COR-L47 (cell line): ENCODE measurements at regions not wholly inside any gene's neighbourhood (a gene's known extent, or its start where the extent isn't known, plus 50 kb on each side); places are given as distances from the start of the nearest gene placed in this dataset.
A peak's percentile ranks its signal among the peaks of the same experiment; 100 is the strongest.
"Not testable (repeated sequence)": the region's sequence is repeated elsewhere in the genome, so short reads cannot be mapped to it uniquely, and the experiment has no call there.

Experiments
- DNase-seq: peaks from one replicate; lab custom pipeline; 2025; lab: John Stamatoyannopoulos, UW

DNA sequence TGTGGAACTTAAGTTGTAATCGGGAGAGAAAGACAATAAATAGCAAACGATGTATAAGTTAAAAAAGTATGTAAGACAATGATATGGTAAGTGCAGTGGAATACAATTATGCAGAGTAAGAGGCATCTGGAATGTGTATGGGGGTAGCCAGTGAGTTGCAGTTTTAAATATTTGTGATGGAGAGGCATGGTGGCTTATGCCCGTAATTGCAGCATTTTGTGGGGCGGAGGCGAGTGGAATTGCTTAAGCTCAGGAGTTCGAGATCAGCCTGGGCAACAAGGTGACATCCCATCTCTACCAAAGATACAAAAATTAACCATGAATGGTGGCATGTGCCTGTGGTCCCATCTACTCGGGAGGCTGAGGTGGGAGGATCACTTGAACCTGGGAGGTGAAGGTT is 52.5 kb upstream of the WDFY3 start:
- no peak for DNase-seq

GRCh38 chr4:85019411-85019810 is 52.9 kb upstream of the WDFY3 start:
- DNase-seq, result no peak

GRCh38 chr4:85024671-85025070 is 58.2 kb upstream of the WDFY3 start:
- no peak for DNase-seq

DNA sequence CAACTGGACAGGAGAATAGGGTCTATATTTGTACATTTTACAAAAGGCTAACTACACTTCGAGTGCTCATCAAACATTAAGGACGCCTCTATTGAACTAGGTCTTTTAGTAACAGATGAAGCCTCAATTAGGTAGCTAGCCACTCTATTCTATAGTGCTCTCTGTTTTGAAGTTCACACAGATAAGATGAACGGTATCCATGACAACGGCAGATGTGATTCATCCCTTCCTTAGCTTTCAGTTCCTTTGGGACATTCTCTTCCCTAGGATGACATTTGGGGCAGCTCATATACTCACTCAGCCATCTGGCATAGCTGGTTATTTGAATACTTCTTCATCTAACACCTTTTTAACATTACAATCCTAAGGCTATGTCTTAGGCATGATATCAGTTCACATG is 62.4 kb upstream of the WDFY3 start:
- no peak for DNase-seq

- no peak for DNase-seq
Measured at GRCh38 chr4:85029453-85029852, 63.0 kb upstream of the WDFY3 start.

DNA sequence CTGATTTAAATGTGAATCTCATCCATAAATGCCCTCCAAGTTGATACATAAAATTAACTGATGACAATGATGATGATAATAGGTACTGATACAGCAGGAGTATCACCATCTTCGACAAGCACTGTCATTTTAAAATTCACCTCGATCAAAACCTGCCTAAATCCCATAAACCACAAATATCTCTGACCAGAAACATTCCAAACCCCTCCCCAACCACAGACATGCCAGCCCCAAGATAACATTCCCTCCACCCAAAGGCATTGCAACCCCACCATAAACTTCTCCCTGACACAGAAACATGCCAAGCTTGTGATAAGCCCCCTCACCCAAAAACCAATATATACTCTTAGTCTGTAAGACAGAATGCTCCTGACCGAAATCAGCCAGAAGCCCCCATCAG is 63.7 kb upstream of the WDFY3 start:
- DNase-seq, result no peak

DNA sequence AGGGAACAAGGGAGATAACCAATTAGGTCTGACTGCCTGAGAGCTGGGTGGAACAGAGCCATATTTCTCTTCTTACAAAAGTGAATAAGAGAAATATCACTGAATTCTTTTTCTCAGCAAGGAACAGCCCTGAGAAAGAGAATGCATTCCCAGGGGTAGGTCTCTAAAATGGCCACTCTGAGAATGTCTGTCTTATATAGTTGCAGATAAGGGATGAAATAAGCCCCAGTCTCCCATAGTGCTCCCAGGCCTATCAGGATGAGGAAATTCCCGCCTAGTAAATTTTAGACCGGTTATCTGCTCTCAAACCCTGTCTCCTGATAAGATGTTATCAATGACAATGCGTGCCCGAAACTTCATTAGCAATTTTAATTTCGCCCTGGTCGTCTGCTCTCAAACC is 67.3 kb upstream of the WDFY3 start:
- not testable (repeated sequence) for DNase-seq

DNA sequence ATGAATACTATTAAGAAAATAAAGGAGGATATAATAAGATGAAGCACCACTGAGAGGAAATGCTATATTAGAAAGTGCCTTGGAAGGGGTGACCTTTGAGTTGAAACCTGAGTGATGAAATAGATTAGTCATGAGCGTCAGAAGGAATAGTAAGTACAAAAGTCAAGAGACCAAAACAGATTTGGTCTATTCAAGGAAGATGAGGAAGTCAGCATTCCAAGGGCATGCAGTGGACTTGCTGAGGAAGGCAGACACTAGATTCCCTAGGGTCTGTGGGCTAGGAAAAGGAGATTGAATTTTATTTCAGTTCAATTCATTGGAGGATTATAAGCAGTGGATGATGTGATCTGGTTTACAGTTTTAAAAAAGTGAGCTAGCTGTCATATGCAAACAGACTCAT is 73.0 kb upstream of the WDFY3 start:
- DNase-seq, result no peak

GRCh38 chr4:85043812-85044496 is 77.5 kb upstream of the WDFY3 start:
- not testable (repeated sequence) for DNase-seq

GRCh38 chr4:85050736-85051135 is 84.2 kb upstream of the WDFY3 start:
- no peak for DNase-seq

GRCh38 chr4:85051526-85051925 is 85.0 kb upstream of the WDFY3 start:
- DNase-seq, result no peak

DNA sequence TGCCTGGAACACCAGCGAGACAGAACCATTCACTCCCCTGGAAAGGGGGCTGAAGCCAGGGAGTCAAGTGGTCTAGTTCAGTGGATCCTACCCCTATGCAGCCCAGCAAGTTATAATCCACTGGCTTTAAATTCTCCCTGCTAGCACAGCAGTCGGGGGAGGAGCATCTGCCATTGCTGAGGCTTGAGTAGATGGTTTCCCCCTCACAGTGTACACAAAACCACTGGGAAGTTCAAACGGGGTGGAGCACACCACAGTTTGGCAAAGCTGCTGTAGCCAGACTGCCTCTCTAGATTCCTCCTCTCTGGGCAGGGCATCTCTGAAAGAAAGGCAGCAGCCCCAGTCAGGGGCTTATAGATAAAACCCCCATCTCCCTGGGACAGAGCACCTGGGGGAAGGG is 88.4 kb upstream of the WDFY3 start:
- DNase-seq, result not testable (repeated sequence)

DNA sequence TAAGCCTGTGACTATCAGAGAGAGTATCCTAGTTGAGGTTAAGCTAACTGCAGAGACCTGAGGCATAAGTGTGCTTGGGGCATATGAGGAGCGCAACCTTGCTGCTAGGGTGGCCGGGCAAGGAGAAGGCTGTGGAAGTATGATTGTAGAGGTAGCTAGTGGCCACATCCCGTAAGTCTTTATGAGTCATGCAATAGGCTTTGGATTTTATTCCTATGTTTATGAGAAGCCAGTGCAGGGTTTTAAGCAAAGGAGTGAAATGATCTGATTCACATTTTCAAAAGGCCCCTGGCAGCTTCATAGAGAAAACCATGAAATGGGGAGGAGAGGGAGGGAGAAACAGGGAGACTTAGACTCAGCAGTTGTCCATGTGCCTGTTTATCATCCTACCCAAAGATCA is 92.1 kb upstream of the WDFY3 start:
- no peak for DNase-seq

GRCh38 chr4:85061974-85062373 is 95.5 kb upstream of the WDFY3 start:
- no peak for DNase-seq

DNA sequence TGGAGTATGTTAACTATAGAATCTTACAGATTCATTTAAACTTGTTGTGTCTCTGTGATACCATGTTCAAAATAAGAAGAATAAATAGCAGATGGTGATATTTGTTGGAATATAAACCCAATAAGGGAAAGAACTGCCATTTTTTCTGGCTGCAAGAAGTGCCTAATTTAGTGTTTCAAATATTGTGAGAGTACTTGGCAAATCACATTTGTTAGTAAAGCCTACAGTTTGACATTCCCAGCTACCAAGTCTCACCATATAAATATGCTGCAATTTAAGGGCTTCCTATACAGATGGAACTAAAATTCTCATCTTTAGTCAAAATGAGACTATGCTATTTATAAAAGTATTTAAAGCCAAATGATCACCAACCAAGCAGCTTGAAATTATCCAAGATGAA is 96.0 kb upstream of the WDFY3 start:
- no peak for DNase-seq

- DNase-seq, result no peak
Measured at GRCh38 chr4:85067342-85067741, 100.9 kb upstream of the WDFY3 start.

DNA sequence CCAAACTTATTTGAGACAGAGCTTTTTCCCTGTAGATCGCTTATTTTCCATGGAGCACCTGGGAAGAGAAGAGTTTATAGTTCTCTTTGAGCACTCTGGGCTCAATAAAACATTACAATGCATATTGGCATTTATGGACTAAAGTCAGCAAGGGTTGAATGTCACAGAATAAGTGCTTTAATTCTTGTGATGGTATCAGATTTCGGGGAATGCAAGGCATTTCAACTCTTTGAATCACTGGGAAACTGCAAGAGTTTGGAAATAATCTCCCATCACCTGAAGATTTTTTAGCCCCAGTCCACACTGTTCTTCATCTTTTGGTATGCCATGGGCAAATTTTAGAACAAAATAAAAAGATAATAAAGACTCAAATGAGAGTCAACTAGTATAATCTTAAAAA is 111.5 kb upstream of the WDFY3 start:
- DNase-seq, result no peak

GRCh38 chr4:85081196-85081595 is 114.7 kb upstream of the WDFY3 start:
- DNase-seq, result no peak

DNA sequence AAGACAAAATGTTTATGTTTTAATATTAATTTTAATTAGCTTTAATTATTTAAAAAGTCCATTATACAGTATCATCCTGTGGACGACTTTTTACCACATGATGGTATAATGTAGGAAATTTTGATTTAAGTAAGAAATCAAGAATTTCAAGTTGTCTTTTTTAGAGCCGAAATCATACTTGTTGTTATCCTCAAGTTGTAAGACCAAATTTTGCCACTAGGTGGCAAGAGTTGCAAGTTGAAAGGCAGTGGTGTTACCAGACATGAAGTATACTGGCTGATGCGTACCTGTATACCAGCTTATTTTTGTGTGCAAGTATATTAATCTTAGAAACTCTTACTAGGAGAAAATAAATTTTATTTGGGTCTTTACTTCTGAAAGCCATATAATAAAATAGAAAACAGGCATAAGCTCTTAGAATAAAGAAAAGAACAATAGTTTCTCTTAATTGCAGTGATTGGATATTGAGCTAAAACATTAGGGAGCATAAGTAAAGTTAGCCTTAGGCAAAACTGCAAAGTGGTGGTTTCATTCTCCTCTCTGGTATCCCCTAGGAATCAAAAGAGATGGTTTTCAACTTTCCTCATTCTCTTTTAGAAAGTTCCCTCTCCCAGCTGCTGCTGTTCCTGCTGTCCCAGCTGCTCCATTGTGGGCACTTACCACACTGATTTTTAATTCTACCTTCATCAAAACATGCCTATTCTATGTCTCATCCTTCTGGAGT is 118.0 kb upstream of the WDFY3 start:
- peak; percentile 60 for DNase-seq

DNA sequence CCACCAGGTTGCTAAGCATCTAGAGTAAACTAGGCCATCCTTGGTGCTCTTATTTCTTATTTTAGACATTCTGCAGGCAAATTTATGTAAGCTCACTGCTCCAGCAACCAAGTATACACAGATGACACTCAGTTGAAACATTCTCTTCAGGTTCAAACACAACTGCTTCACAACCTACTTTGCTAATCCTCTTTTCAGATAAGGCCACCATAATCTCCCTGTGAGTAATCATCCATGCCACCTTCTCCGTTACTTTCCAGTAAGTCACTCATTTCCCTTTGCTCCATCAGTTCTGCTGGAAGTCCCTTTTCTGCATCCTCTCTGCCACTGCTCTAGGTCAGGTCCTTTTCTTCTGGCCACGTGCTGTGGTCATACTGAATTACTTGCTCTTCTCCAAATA is 120.2 kb upstream of the WDFY3 start:
- no peak for DNase-seq

DNA sequence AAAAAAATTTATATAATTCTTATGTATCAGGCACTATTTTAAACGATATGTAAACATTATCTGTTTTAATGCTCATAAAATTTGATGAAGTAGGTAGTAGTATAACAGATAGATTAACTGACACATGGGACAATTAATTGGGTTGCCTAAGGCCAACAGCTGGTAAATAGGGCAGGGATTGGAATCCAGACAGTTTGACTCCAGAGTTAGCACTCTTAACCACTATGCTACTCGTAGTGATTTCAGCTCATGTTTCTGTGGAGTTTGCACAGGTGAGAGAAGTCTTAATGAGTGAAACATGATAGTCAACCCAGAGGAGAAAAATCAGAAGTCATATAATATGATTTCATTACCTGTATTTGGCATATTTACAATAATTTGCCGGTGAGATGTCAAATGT is 126.0 kb upstream of the WDFY3 start:
- DNase-seq, result no peak

- DNase-seq, result no peak
Measured at GRCh38 chr4:85092943-85093342, 126.5 kb upstream of the WDFY3 start.

GRCh38 chr4:85094735-85095134 is 128.2 kb upstream of the WDFY3 start:
- DNase-seq, result no peak

- DNase-seq, result no peak
Measured at GRCh38 chr4:85102606-85103005, 136.1 kb upstream of the WDFY3 start.
